ENCODE measurements at regions not wholly inside any gene's neighbourhood (a gene's known extent, or its start where the extent isn't known, plus 50 kb on each side); places are given as distances from the start of the nearest gene placed in this dataset.

- TF ChIP-seq CTCF (conservative IDR thresholded peaks at IDR 0.05; ENCODE audit: low read length) = no peak
- TF ChIP-seq EZH2phosphoT487 (IDR thresholded peaks at IDR 0.05; ENCODE audit: borderline replicate concordance) = no peak
These were observed 255.4 kb upstream of the TTC29 start for GRCh38 chr4:147201016-147201415.

Measured in Loucy (cell line).